Parathyroid adenoma (tissue), 2 donors: ENCODE measurements at regions not wholly inside any gene's neighbourhood (a gene's known extent, or its start where the extent isn't known, plus 50 kb on each side); places are given as distances from the start of the nearest gene placed in this dataset.

ENCODE experiments used
- H2AFZ ChIP-seq: fragments of 300-600 bp; sonication (generic); one replicate; pipeline ENCODE4 v1.7.0; 2017; ENCODE audit warnings: antibody characterized with exemption, mild to moderate bottlenecking
- H3K27ac ChIP-seq: fragments of 300-600 bp; sonication (generic); one replicate; pipeline ENCODE4 v1.7.0; 2017
- H3K27me3 ChIP-seq: fragments of 300-600 bp; sonication (generic); one replicate; pipeline ENCODE4 v1.7.0; 2017; ENCODE audit warnings: low read length; ENCODE audit not compliant: control insufficient read depth, insufficient read depth
- H3K36me3 ChIP-seq: fragments of 300-600 bp; sonication (generic); one replicate; pipeline ENCODE4 v1.7.0; 2017; ENCODE audit warnings: low read length; ENCODE audit not compliant: control insufficient read depth, insufficient read depth
- H3K4me1 ChIP-seq: fragments of 300-600 bp; sonication (generic); one replicate; pipeline ENCODE4 v1.7.0; 2017; ENCODE audit warnings: control low read depth
- H3K4me2 ChIP-seq: fragments of 300-600 bp; sonication (generic); one replicate; pipeline ENCODE4 v1.7.0; 2017; ENCODE audit warnings: low read length
- H3K4me3 ChIP-seq: fragments of 300-600 bp; sonication (generic); one replicate; pipeline ENCODE4 v1.7.0; 2017; ENCODE audit warnings: low read depth, low read length
- H3K79me2 ChIP-seq: fragments of 300-600 bp; sonication (generic); one replicate; pipeline ENCODE4 v1.7.0; 2017; ENCODE audit warnings: control low read depth
- H3K9ac ChIP-seq: fragments of 300-600 bp; sonication (generic); one replicate; pipeline ENCODE4 v1.7.0; 2017; ENCODE audit warnings: mild to moderate bottlenecking
- H3K9me3 ChIP-seq: fragments of 300-600 bp; sonication (generic); one replicate; pipeline ENCODE4 v1.7.0; 2017; ENCODE audit warnings: low read length; ENCODE audit not compliant: control insufficient read depth
- CTCF ChIP-seq: fragments of 300-600 bp; sonication (generic); IDR thresholded peaks from one replicate; pipeline ENCODE4 v1.7.0; 2017; ENCODE audit warnings: antibody characterized with exemption, mild to moderate bottlenecking
- donor health status: primary hyperparathyroidism.

- Histone ChIP-seq H3K4me1 (no peaks in the 10 kb centered on the region), H3K79me2 (no peaks in the 10 kb centered on the region), H3K4me2 (no peak overlapping the region), H3K27ac (no peak overlapping the region), H3K27me3 (no peaks in the 10 kb centered on the region), H3K4me3 (no peak overlapping the region), H2AFZ (no peak overlapping the region), H3K9me3 (no peaks in the 10 kb centered on the region), H3K36me3 (no peaks in the 10 kb centered on the region), H3K9ac (no peak overlapping the region)
- TF ChIP-seq CTCF: no peak
These were observed 126.8 kb upstream of the MAMLD1 start for GRCh38 chrX:150236327-150236726.

- Histone ChIP-seq H3K36me3 (no peaks in the 10 kb centered on the region), H3K9ac (no peak overlapping the region), H3K27me3 (no peaks in the 10 kb centered on the region), H3K9me3 (no peaks in the 10 kb centered on the region), H2AFZ (no peak overlapping the region), H3K27ac (no peak overlapping the region), H3K4me2 (no peak overlapping the region), H3K79me2 (no peaks in the 10 kb centered on the region), H3K4me3 (no peak overlapping the region), H3K4me1 (no peaks in the 10 kb centered on the region)
- no peak for TF ChIP-seq CTCF
These were observed 124.3 kb upstream of the MAMLD1 start for GRCh38 chrX:150238632-150239382.

- no peak overlapping the region for H3K27ac ChIP-seq
- H3K4me1 ChIP-seq: no peaks in the 10 kb centered on the region
- H3K9me3 ChIP-seq: no peaks in the 10 kb centered on the region
- H3K4me2 ChIP-seq: no peak overlapping the region
- no peak overlapping the region for H3K9ac ChIP-seq
- H3K79me2 ChIP-seq: no peaks in the 10 kb centered on the region
- TF ChIP-seq CTCF: no peak
- no peak overlapping the region for H2AFZ ChIP-seq
- no peaks in the 10 kb centered on the region for H3K36me3 ChIP-seq
- no peaks in the 10 kb centered on the region for H3K27me3 ChIP-seq
- H3K4me3 ChIP-seq: no peak overlapping the region
These were observed 123.0 kb upstream of the MAMLD1 start for GRCh38 chrX:150239946-150240642.

GRCh38 chrX:150240643-150240970, 122.5 kb upstream of the MAMLD1 start:
- Histone ChIP-seq H3K4me1 (no peaks in the 10 kb centered on the region), H3K79me2 (no peaks in the 10 kb centered on the region), H3K4me3 (no peak overlapping the region), H3K36me3 (no peaks in the 10 kb centered on the region), H3K4me2 (no peak overlapping the region), H3K9me3 (no peaks in the 10 kb centered on the region), H3K27me3 (no peaks in the 10 kb centered on the region), H2AFZ (no peak overlapping the region), H3K9ac (no peak overlapping the region), H3K27ac (no peak overlapping the region)
- TF ChIP-seq CTCF: no peak
